HL-60 (cell line): ENCODE measurements at regions not wholly inside any gene's neighbourhood (a gene's known extent, or its start where the extent isn't known, plus 50 kb on each side); places are given as distances from the start of the nearest gene placed in this dataset.
"Not testable (repeated sequence)": the region's sequence is repeated elsewhere in the genome, so short reads cannot be mapped to it uniquely, and the experiment has no call there.

Source experiments
- DNase-seq, 2 experiments: peaks; one replicate each; pipeline ENCODE4 v3.0.0-alpha.2; 2010 to 2020; ENCODE audit warnings: low read depth in 1 of 2, low spot score in 1 of 2
- H3K27ac ChIP-seq: fragments of 250-450 bp; sonication (Bioruptor Pico); replicated peaks from 2 replicates; pipeline ENCODE4 v1.5.1; 2020; ENCODE audit warnings: mild to moderate bottlenecking, moderate library complexity
- H3K27me3 ChIP-seq: fragments of 250-450 bp; sonication (Bioruptor Pico); 2 replicates; pipeline ENCODE4 v1.5.1; 2021; ENCODE audit warnings: mild to moderate bottlenecking, moderate library complexity; ENCODE audit not compliant: insufficient read depth, poor library complexity, severe bottlenecking
- H3K4me3 ChIP-seq: replicated peaks from 2 replicates; pipeline ENCODE4 v1.5.1; 2011; ENCODE audit warnings: mild to moderate bottlenecking, control low read depth, low read length; ENCODE audit not compliant: insufficient read depth
- GABPA ChIP-seq: IDR thresholded peaks from 2 replicates; pipeline ENCODE4 v1.6.1; 2012; ENCODE audit warnings: low read depth
- POLR2AphosphoS5 ChIP-seq: IDR thresholded peaks from 2 replicates; pipeline ENCODE4 v1.6.1; 2012; ENCODE audit warnings: low read depth
- SPI1 ChIP-seq: IDR thresholded peaks from 2 replicates; pipeline ENCODE4 v1.6.1; 2012; ENCODE audit warnings: low read depth, mild to moderate bottlenecking, borderline replicate concordance
- TF ChIP-seq, protein P1 (sequence below): IDR thresholded peaks from 2 replicates; pipeline ENCODE4 v1.6.1; 2012; ENCODE audit warnings: low read depth; ENCODE audit not compliant: insufficient replicate concordance
- TF ChIP-seq, protein P2 (sequence below): IDR thresholded peaks from one replicate; pipeline ENCODE4 v1.5.1; 2011; ENCODE audit warnings: low read length, control low read depth, inconsistent platforms; ENCODE audit not compliant: insufficient read depth

GRCh38 chr14:26655128-26655527 is 57.3 kb upstream of the NOVA1 start:
- Histone ChIP-seq H3K27ac (no peak overlapping the region), H3K4me3 (no peak overlapping the region), H3K27me3 (no peaks in the 10 kb centered on the region)
- no peak for DNase-seq
- TF ChIP-seq SPI1 = no peak
- TF ChIP-seq, protein P1, sequence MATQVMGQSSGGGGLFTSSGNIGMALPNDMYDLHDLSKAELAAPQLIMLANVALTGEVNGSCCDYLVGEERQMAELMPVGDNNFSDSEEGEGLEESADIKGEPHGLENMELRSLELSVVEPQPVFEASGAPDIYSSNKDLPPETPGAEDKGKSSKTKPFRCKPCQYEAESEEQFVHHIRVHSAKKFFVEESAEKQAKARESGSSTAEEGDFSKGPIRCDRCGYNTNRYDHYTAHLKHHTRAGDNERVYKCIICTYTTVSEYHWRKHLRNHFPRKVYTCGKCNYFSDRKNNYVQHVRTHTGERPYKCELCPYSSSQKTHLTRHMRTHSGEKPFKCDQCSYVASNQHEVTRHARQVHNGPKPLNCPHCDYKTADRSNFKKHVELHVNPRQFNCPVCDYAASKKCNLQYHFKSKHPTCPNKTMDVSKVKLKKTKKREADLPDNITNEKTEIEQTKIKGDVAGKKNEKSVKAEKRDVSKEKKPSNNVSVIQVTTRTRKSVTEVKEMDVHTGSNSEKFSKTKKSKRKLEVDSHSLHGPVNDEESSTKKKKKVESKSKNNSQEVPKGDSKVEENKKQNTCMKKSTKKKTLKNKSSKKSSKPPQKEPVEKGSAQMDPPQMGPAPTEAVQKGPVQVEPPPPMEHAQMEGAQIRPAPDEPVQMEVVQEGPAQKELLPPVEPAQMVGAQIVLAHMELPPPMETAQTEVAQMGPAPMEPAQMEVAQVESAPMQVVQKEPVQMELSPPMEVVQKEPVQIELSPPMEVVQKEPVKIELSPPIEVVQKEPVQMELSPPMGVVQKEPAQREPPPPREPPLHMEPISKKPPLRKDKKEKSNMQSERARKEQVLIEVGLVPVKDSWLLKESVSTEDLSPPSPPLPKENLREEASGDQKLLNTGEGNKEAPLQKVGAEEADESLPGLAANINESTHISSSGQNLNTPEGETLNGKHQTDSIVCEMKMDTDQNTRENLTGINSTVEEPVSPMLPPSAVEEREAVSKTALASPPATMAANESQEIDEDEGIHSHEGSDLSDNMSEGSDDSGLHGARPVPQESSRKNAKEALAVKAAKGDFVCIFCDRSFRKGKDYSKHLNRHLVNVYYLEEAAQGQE = no peak
- no peak for TF ChIP-seq GABPA
- no peak for TF ChIP-seq POLR2AphosphoS5
- TF ChIP-seq, protein P2, sequence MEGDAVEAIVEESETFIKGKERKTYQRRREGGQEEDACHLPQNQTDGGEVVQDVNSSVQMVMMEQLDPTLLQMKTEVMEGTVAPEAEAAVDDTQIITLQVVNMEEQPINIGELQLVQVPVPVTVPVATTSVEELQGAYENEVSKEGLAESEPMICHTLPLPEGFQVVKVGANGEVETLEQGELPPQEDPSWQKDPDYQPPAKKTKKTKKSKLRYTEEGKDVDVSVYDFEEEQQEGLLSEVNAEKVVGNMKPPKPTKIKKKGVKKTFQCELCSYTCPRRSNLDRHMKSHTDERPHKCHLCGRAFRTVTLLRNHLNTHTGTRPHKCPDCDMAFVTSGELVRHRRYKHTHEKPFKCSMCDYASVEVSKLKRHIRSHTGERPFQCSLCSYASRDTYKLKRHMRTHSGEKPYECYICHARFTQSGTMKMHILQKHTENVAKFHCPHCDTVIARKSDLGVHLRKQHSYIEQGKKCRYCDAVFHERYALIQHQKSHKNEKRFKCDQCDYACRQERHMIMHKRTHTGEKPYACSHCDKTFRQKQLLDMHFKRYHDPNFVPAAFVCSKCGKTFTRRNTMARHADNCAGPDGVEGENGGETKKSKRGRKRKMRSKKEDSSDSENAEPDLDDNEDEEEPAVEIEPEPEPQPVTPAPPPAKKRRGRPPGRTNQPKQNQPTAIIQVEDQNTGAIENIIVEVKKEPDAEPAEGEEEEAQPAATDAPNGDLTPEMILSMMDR = no peak

DNA sequence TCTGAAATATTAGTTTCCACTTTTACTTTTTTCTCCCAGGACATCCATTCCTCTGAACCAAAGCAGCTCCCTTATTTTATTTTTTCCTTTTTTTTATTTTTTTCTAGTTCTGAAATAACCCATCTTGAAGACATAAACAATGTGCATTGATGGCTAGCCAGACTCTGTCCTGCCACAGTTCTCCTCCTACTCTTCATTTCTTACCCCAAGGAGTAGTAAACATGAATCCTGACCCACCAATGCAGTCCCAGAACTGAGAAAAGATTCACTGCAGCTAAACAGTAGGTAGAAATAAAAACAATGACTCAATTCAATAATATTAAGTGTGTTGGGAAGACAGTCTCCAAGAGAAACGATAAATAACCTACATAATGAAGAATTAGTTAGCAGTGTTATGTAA is 65.7 kb upstream of the NOVA1 start:
- DNase-seq = no peak
- Histone ChIP-seq H3K27ac (no peak overlapping the region), H3K4me3 (no peak overlapping the region), H3K27me3 (no peaks in the 10 kb centered on the region)
- no peak for TF ChIP-seq POLR2AphosphoS5
- TF ChIP-seq SPI1 = no peak
- TF ChIP-seq, protein P2 = no peak
- TF ChIP-seq, protein P1 = no peak
- TF ChIP-seq GABPA = no peak

GRCh38 chr14:26678732-26679420 is 81.0 kb upstream of the NOVA1 start:
- H3K27ac ChIP-seq, H3K4me3 ChIP-seq, DNase-seq, H3K27me3 ChIP-seq: not testable (repeated sequence)

- H3K27me3 ChIP-seq = no peaks in the 10 kb centered on the region
- H3K27ac ChIP-seq = no peak overlapping the region
- H3K4me3 ChIP-seq = no peak overlapping the region
- TF ChIP-seq POLR2AphosphoS5 (no peak), GABPA (no peak), SPI1 (no peak)
- TF ChIP-seq, protein P2 = no peak
- TF ChIP-seq, protein P1 = no peak
- DNase-seq = no peak
Observed at GRCh38 chr14:26685401-26685800, 87.6 kb upstream of the NOVA1 start.
